SK-N-SH (cell line): ENCODE measurements at regions not wholly inside any gene's neighbourhood (a gene's known extent, or its start where the extent isn't known, plus 50 kb on each side); places are given as distances from the start of the nearest gene placed in this dataset.

ENCODE experiments used
- CTCF ChIP-seq: fragments of 200-600 bp; sonication (generic); IDR thresholded peaks from 2 replicates; pipeline ENCODE4 v1.6.1; 2017; ENCODE audit warnings: antibody characterized with exemption, mild to moderate bottlenecking, moderate library complexity
- FOSL2 ChIP-seq: IDR thresholded peaks from 2 replicates; pipeline ENCODE4 v1.4.0; 2012; ENCODE audit warnings: low read depth, mild to moderate bottlenecking, moderate library complexity, borderline replicate concordance
- JUND ChIP-seq: IDR thresholded peaks from 2 replicates; pipeline ENCODE4 v1.4.0; 2012
- POLR2AphosphoS5 ChIP-seq: IDR thresholded peaks from 2 replicates; pipeline ENCODE4 v1.6.1; 2012; ENCODE audit warnings: low read depth, low read length
- SMC3 ChIP-seq: IDR thresholded peaks from 2 replicates; pipeline ENCODE4 v1.6.1; 2012; ENCODE audit warnings: low read depth, low read length, improper control_type of control experiment

- TF ChIP-seq CTCF (no peak), FOSL2 (no peak), POLR2AphosphoS5 (no peak), SMC3 (no peak), JUND (no peak)
These were observed 560.3 kb upstream of the SMIM31 start for GRCh38 chr4:164193676-164194075.
